HepG2 (cell line): ENCODE measurements at regions not wholly inside any gene's neighbourhood (a gene's known extent, or its start where the extent isn't known, plus 50 kb on each side); places are given as distances from the start of the nearest gene placed in this dataset.

Experiments used
- ATAC-seq: fragments of 200-7000 bp; cut with Tn5 transposase; 3 replicates; pipeline ENCODE4 v1.9.1; 2020; ENCODE audit warnings: mild to moderate bottlenecking, moderate library complexity
- BruUV-seq: library from RNA; stranded (reverse); fragments of 400-500 nt; replicated peaks from 2 replicates; lab custom pipeline; 2021; lab: Mats Ljungman, UMichigan
- CTCF ChIA-PET: fragments of 300-600 bp; formaldehyde crosslinking; extraction: SDS; loops from one replicate; lab custom pipeline; 2021; ENCODE audit warnings: low total read pairs, inconsistent platforms, low intra/inter-chr PET ratio; lab: Yijun Ruan, JAX
- POLR2A ChIA-PET: fragments of 350-600 bp; sonication (Branson Sonifier 250); formaldehyde crosslinking; loops from one replicate; lab custom pipeline; 2020; ENCODE audit warnings: antibody characterized with exemption, inconsistent platforms; lab: Yijun Ruan, JAX
- DNase-seq: peaks from one replicate; pipeline ENCODE4 v3.0.0-alpha.2; 2015; ENCODE audit warnings: low spot score
- FAIRE-seq: peaks from 3 replicates; lab custom pipeline; 2011; peaks lifted over from hg19 to GRCh38; lab: Jason Lieb, UNC
- H2AFZ ChIP-seq: one replicate; pipeline ENCODE4 v1.6.1; 2011; ENCODE audit warnings: low read length, inconsistent platforms
- H3K27ac ChIP-seq: fragments of 300-600 bp; 3 replicates; pipeline ENCODE4 v1.8.0; 2011; ENCODE audit warnings: mixed run types, mild to moderate bottlenecking, mixed read lengths, low read length, inconsistent platforms; ENCODE audit not compliant: insufficient read depth; ENCODE audit errors: extremely low read length
- H3K27me3 ChIP-seq, 2 experiments: fragments of 200-600 bp in 1 of 2; 2 replicates in 1 of 2; 3 replicates in 1 of 2; pipeline versions ENCODE4 v1.6.0 to v1.8.0; 2011; ENCODE audit warnings: low read length in 2 of 2, mild to moderate bottlenecking in 2 of 2, moderate library complexity in 2 of 2, inconsistent platforms in 1 of 2; ENCODE audit not compliant: insufficient read depth in 2 of 2, control insufficient read depth in 1 of 2
- H3K36me3 ChIP-seq, 2 experiments: fragments of 200-600 bp in 1 of 2; replicated peaks in 1 of 2; 2 replicates in 1 of 2; 3 replicates in 1 of 2; pipeline versions ENCODE4 v1.5.1 to v1.8.0; 2011; ENCODE audit warnings: low read length in 2 of 2, inconsistent platforms in 1 of 2; ENCODE audit not compliant: insufficient read depth in 2 of 2, control insufficient read depth in 1 of 2
- H3K4me1 ChIP-seq: 2 replicates; pipeline ENCODE4 v1.5.1; 2012; ENCODE audit warnings: low read length, inconsistent platforms; ENCODE audit not compliant: insufficient read depth
- H3K4me2 ChIP-seq: 2 replicates; pipeline ENCODE4 v1.6.0; 2011; ENCODE audit warnings: low read depth, low read length, inconsistent platforms
- H3K4me3 ChIP-seq, 3 experiments: fragments of 200-600 bp in 1 of 3; sonication (generic), shearing (Covaris generic) in 1 of 3; replicated peaks in 1 of 3; 2 replicates each; pipeline ENCODE4 v1.5.1; 2011 to 2016; ENCODE audit warnings: low read length in 3 of 3, inconsistent platforms in 2 of 3, low read depth in 2 of 3, mild to moderate bottlenecking in 2 of 3, control low read depth in 1 of 3, mixed read lengths in 1 of 3; ENCODE audit not compliant: insufficient read depth in 1 of 3
- H3K79me2 ChIP-seq: one replicate; pipeline ENCODE4 v1.6.1; 2011; ENCODE audit warnings: low read length, inconsistent platforms; ENCODE audit not compliant: insufficient read depth
- H3K9ac ChIP-seq: 2 replicates; pipeline ENCODE4 v1.6.0; 2011; ENCODE audit warnings: mild to moderate bottlenecking, low read depth, low read length, inconsistent platforms; ENCODE audit not compliant: insufficient read depth
- H3K9me3 ChIP-seq: 2 replicates; pipeline ENCODE4 v1.5.1; 2012; ENCODE audit warnings: mild to moderate bottlenecking, low read length
- H4K20me1 ChIP-seq: 2 replicates; pipeline ENCODE4 v1.6.0; 2011; ENCODE audit warnings: inconsistent platforms, mild to moderate bottlenecking, low read length, moderate library complexity; ENCODE audit not compliant: insufficient read depth
- ATF2 ChIP-seq: sonication (generic); formaldehyde crosslinking; IDR thresholded peaks from 2 replicates; pipeline ENCODE4 v1.4.0; 2020; ENCODE audit warnings: missing genetic modification reagents
- BHLHE40 ChIP-seq: IDR thresholded peaks from 2 replicates; pipeline ENCODE4 v1.6.1; 2011; ENCODE audit warnings: low read length, improper control_type of control experiment
- CCDC6 ChIP-seq: sonication (generic); formaldehyde crosslinking; IDR thresholded peaks from 2 replicates; pipeline ENCODE4 v1.8.1; 2022; ENCODE audit warnings: mild to moderate bottlenecking, missing genetic modification reagents, moderate library complexity
- CHCHD3 ChIP-seq: sonication (generic); formaldehyde crosslinking; IDR thresholded peaks from 2 replicates; pipeline ENCODE4 v1.8.0; 2022; ENCODE audit warnings: mild to moderate bottlenecking, missing genetic modification reagents, moderate library complexity
- GTF2F1 ChIP-seq: fragments of 150-350 bp; IDR thresholded peaks from 2 replicates; pipeline ENCODE4 v1.6.1; 2014; ENCODE audit warnings: low read length
- LCORL ChIP-seq, 2 experiments: fragments of 450-650 bp in 1 of 2; sonication (generic) in 1 of 2; formaldehyde crosslinking in 1 of 2; IDR thresholded peaks; 2 replicates each; pipeline versions ENCODE4 v1.5.0 to v1.6.1; 2017 to 2020; ENCODE audit warnings: antibody characterized with exemption in 1 of 2, missing genetic modification reagents in 1 of 2
- ZNF20 ChIP-seq: sonication (generic); formaldehyde crosslinking; IDR thresholded peaks from 2 replicates; pipeline ENCODE4 v1.4.0; 2020; ENCODE audit warnings: mild to moderate bottlenecking, moderate library complexity, missing genetic modification reagents
- ZNF318 ChIP-seq: sonication (generic); formaldehyde crosslinking; IDR thresholded peaks from 2 replicates; pipeline ENCODE4 v1.4.0; 2020; ENCODE audit warnings: mild to moderate bottlenecking, missing genetic modification reagents
- ZNF484 ChIP-seq: sonication (generic); formaldehyde crosslinking; IDR thresholded peaks from 2 replicates; pipeline ENCODE4 v1.5.1; 2020; ENCODE audit warnings: mild to moderate bottlenecking, low read depth, missing genetic modification reagents, borderline replicate concordance
- ZNF503 ChIP-seq: sonication (generic); formaldehyde crosslinking; IDR thresholded peaks from 2 replicates; pipeline ENCODE4 v1.4.0; 2020; ENCODE audit warnings: missing genetic modification reagents
- ZNF530 ChIP-seq: sonication (generic); formaldehyde crosslinking; IDR thresholded peaks from 2 replicates; pipeline ENCODE4 v1.5.0; 2020; ENCODE audit warnings: low read depth, mild to moderate bottlenecking, missing genetic modification reagents
- ZNF792 ChIP-seq: IDR thresholded peaks from 2 replicates; pipeline ENCODE4 v1.6.1; 2016
- WGBS: methylation state at CpG from one replicate; pipeline ENCODE4 v1.1.6; 2017; ENCODE audit warnings: low lambda C conversion rate; 5-methylcytosine and 5-hydroxymethylcytosine counted together
- in situ Hi-C: cut with HindIII; loops from 2 replicates; pipeline ENCODE4 v1.10.0; 2017; ENCODE audit warnings: low pct_unique_long_range_greater_than_20kb; ENCODE audit not compliant: extremely low pct_ligation_motif_present
- intact Hi-C: fragments of 100-400 bp; cut with micrococcal nuclease; formaldehyde crosslinking; loops from one replicate; pipeline ENCODE4 v1.10.0; 2022; ENCODE audit not compliant: unreplicated experiment

GRCh38 chr6:6412221-6412620 is 91.8 kb upstream of the F13A1 start (continued):
- no peak for TF ChIP-seq LCORL (IDR thresholded peaks at IDR 0.05)
- TF ChIP-seq LCORL (CRISPR knock-in tag; IDR thresholded peaks at IDR 0.05), result no peak
- no peak for TF ChIP-seq ZNF318 (CRISPR knock-in tag)
- no peak for TF ChIP-seq BHLHE40
- TF ChIP-seq ZNF530 (CRISPR knock-in tag), result no peak

- no peaks in the 10 kb centered on the region for H3K4me1 ChIP-seq
- no peak overlapping the region for H3K27ac ChIP-seq
- no peak overlapping the region for H3K4me3 ChIP-seq
- POLR2A ChIA-PET, result no interaction called here
- FAIRE-seq, result no peak
- H3K79me2 ChIP-seq, result no peaks in the 10 kb centered on the region
- in situ Hi-C loops (no loop called here), intact Hi-C loops (no loop called here)
- ATAC-seq, result no peak
- H3K4me2 ChIP-seq, result no peak overlapping the region
- BruUV-seq, result no TSS peak
- TF ChIP-seq ZNF20 (CRISPR knock-in tag) (no peak), CCDC6 (CRISPR knock-in tag) (no peak), CHCHD3 (CRISPR knock-in tag) (no peak), GTF2F1 (no peak), ZNF503 (CRISPR knock-in tag) (no peak), ZNF792 (CRISPR knock-in tag) (no peak), ZNF484 (CRISPR knock-in tag) (no peak), ATF2 (CRISPR knock-in tag) (no peak)
- no peak for DNase-seq
- no peak overlapping the region for H2AFZ ChIP-seq
- H4K20me1 ChIP-seq, result no peaks in the 10 kb centered on the region
- H3K9me3 ChIP-seq, result no peaks in the 10 kb centered on the region
- CTCF ChIA-PET, result no interaction called here
- 23% methylated on average over 4 of the region's 4 CpGs for WGBS
- H3K9ac ChIP-seq, result no peak overlapping the region
- no peaks in the 10 kb centered on the region for H3K36me3 ChIP-seq
- H3K27me3 ChIP-seq, result no peaks in the 10 kb centered on the region; a peak in 1 of 5 replicates
Measured at GRCh38 chr6:6412700-6413099, 92.2 kb upstream of the F13A1 start.
